Parathyroid adenoma (tissue), 2 donors: ENCODE measurements at regions not wholly inside any gene's neighbourhood (a gene's known extent, or its start where the extent isn't known, plus 50 kb on each side); places are given as distances from the start of the nearest gene placed in this dataset.

Experiments used
- H2AFZ ChIP-seq: fragments of 300-600 bp; sonication (generic); one replicate; pipeline ENCODE4 v1.7.0; 2017; ENCODE audit warnings: antibody characterized with exemption, mild to moderate bottlenecking
- H3K27ac ChIP-seq: fragments of 300-600 bp; sonication (generic); one replicate; pipeline ENCODE4 v1.7.0; 2017
- H3K27me3 ChIP-seq: fragments of 300-600 bp; sonication (generic); one replicate; pipeline ENCODE4 v1.7.0; 2017; ENCODE audit warnings: low read length; ENCODE audit not compliant: control insufficient read depth, insufficient read depth
- H3K36me3 ChIP-seq: fragments of 300-600 bp; sonication (generic); one replicate; pipeline ENCODE4 v1.7.0; 2017; ENCODE audit warnings: low read length; ENCODE audit not compliant: control insufficient read depth, insufficient read depth
- H3K4me1 ChIP-seq: fragments of 300-600 bp; sonication (generic); one replicate; pipeline ENCODE4 v1.7.0; 2017; ENCODE audit warnings: control low read depth
- H3K4me2 ChIP-seq: fragments of 300-600 bp; sonication (generic); one replicate; pipeline ENCODE4 v1.7.0; 2017; ENCODE audit warnings: low read length
- H3K4me3 ChIP-seq: fragments of 300-600 bp; sonication (generic); one replicate; pipeline ENCODE4 v1.7.0; 2017; ENCODE audit warnings: low read depth, low read length
- H3K79me2 ChIP-seq: fragments of 300-600 bp; sonication (generic); one replicate; pipeline ENCODE4 v1.7.0; 2017; ENCODE audit warnings: control low read depth
- H3K9ac ChIP-seq: fragments of 300-600 bp; sonication (generic); one replicate; pipeline ENCODE4 v1.7.0; 2017; ENCODE audit warnings: mild to moderate bottlenecking
- H3K9me3 ChIP-seq: fragments of 300-600 bp; sonication (generic); one replicate; pipeline ENCODE4 v1.7.0; 2017; ENCODE audit warnings: low read length; ENCODE audit not compliant: control insufficient read depth
- CTCF ChIP-seq: fragments of 300-600 bp; sonication (generic); IDR thresholded peaks from one replicate; pipeline ENCODE4 v1.7.0; 2017; ENCODE audit warnings: antibody characterized with exemption, mild to moderate bottlenecking
- donor health status: primary hyperparathyroidism.

DNA sequence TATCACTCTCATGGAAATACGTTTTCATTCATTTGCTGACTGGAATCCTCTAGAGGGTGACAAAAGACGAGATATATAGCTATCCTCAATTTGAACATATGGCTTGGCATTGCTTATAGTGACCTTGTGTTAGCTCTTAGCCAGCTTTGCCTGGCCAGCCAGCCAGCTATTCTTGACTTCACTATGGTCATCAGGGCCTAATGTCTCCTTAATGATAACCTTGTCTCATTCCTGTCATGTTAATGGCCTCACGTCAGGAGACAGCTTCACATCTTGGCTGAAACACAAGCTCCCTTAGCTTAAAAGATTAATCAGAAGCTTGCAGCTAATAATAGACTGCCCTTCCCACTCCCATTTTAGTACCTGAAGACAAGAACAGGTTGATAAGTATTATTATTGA, 1517.5 kb upstream of the PIK3C3 start:
- no peak for TF ChIP-seq CTCF
- H3K4me2 ChIP-seq = no peak overlapping the region

GRCh38 chr18:40431071-40431985, 1523.7 kb upstream of the PIK3C3 start:
- Histone ChIP-seq H3K4me2 (no peak overlapping the region), H3K4me3 (no peak overlapping the region), H3K9me3 (no peaks in the 10 kb centered on the region), H3K27me3 (no peaks in the 10 kb centered on the region), H3K9ac (no peak overlapping the region), H3K4me1 (no peaks in the 10 kb centered on the region), H3K27ac (no peak overlapping the region), H3K79me2 (no peaks in the 10 kb centered on the region), H2AFZ (no peak overlapping the region), H3K36me3 (no peaks in the 10 kb centered on the region)
- no peak for TF ChIP-seq CTCF

More for the DNA sequence above, 1517.5 kb upstream of the PIK3C3 start:
- Histone ChIP-seq H2AFZ (no peak overlapping the region), H3K79me2 (no peaks in the 10 kb centered on the region), H3K27me3 (no peaks in the 10 kb centered on the region), H3K4me3 (no peak overlapping the region), H3K9me3 (no peaks in the 10 kb centered on the region), H3K27ac (no peak overlapping the region), H3K4me1 (no peaks in the 10 kb centered on the region), H3K36me3 (no peaks in the 10 kb centered on the region), H3K9ac (no peak overlapping the region)

DNA sequence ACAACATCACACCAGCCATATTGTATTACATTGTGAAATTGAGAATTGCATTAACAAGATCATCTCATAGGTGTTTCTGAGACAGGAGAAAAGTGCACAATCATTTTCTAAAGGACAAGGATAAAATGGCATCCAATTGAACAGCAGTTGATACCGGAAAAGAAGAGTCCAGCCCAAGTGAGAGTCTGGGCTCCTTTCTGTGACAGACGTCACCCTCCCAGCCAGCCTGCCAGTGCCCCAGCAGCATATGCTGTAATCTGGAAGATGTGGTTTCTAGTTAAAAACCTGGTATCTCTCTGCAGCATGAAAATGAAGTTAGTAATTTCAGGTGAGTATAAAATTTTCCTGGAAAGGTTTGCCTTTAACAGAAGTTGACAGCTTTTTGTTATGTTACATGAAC, 1531.7 kb upstream of the PIK3C3 start:
- Histone ChIP-seq H3K27me3 (no peaks in the 10 kb centered on the region), H3K4me3 (no peak overlapping the region), H3K27ac (no peak overlapping the region), H2AFZ (no peak overlapping the region), H3K9ac (no peak overlapping the region), H3K79me2 (no peaks in the 10 kb centered on the region), H3K4me1 (no peaks in the 10 kb centered on the region), H3K9me3 (no peaks in the 10 kb centered on the region), H3K4me2 (no peak overlapping the region), H3K36me3 (no peaks in the 10 kb centered on the region)
- no peak for TF ChIP-seq CTCF

DNA sequence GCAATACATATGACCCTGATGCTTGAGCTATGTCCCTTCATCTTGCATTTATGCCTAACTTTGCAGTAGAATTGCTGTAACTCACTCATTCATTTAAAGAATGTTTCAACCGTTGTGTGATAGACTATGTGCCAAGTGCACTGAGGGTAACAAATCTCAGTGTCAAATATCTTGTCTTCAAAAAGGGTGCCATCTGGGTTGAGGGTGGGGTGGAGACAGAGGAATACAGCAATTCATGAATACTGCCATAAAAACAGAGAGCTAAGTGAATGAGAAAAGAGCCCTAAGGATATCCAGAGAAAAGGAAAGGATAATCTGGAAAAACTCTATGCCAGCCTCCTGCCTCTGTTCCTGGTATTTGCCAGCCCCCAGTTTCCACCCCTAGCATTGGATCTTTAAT, 1534.4 kb upstream of the PIK3C3 start:
- no peak overlapping the region for H2AFZ ChIP-seq
- no peak overlapping the region for H3K9ac ChIP-seq
- no peak overlapping the region for H3K27ac ChIP-seq
- H3K36me3 ChIP-seq = no peaks in the 10 kb centered on the region
- H3K4me3 ChIP-seq = no peak overlapping the region
- H3K27me3 ChIP-seq = no peaks in the 10 kb centered on the region
- no peaks in the 10 kb centered on the region for H3K79me2 ChIP-seq
- no peaks in the 10 kb centered on the region for H3K9me3 ChIP-seq
- H3K4me2 ChIP-seq = no peak overlapping the region
- no peak for TF ChIP-seq CTCF
- H3K4me1 ChIP-seq = no peaks in the 10 kb centered on the region

DNA sequence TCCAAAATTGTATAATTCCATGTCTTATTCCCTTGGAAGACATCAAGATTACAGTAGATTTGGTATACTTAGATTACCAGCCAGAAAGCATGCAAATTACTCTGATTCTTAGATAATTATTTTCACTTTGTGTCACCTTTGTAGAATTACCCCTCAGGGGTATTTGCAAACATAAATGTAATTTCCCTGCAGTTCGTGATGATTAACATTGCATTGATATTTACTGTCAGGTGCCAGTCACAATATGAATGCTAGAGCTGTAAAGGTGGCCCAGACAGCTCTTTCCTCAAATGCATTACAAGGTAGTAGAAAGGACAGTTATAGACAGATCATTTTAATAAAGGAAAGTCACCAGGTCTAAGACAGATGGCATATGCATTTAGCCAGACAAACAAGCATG, 1537.5 kb upstream of the PIK3C3 start:
- H3K79me2 ChIP-seq = no peaks in the 10 kb centered on the region
- no peak overlapping the region for H3K4me2 ChIP-seq
- no peaks in the 10 kb centered on the region for H3K9me3 ChIP-seq
- H3K4me3 ChIP-seq = no peak overlapping the region
- H3K27ac ChIP-seq = no peak overlapping the region
- H3K36me3 ChIP-seq = no peaks in the 10 kb centered on the region
- no peaks in the 10 kb centered on the region for H3K27me3 ChIP-seq
- TF ChIP-seq CTCF = no peak
- H3K4me1 ChIP-seq = no peaks in the 10 kb centered on the region
- no peak overlapping the region for H2AFZ ChIP-seq
- no peak overlapping the region for H3K9ac ChIP-seq
